HepG2 (cell line): ENCODE measurements at regions not wholly inside any gene's neighbourhood (a gene's known extent, or its start where the extent isn't known, plus 50 kb on each side); places are given as distances from the start of the nearest gene placed in this dataset.
A peak's percentile ranks its signal among the peaks of the same experiment; 100 is the strongest.

Experiments used
- ATAC-seq: fragments of 200-7000 bp; cut with Tn5 transposase; 3 replicates; pipeline ENCODE4 v1.9.1; 2020; ENCODE audit warnings: mild to moderate bottlenecking, moderate library complexity
- BruUV-seq: library from RNA; stranded (reverse); fragments of 400-500 nt; replicated peaks from 2 replicates; lab custom pipeline; 2021; lab: Mats Ljungman, UMichigan
- CTCF ChIA-PET: fragments of 300-600 bp; formaldehyde crosslinking; extraction: SDS; loops from one replicate; lab custom pipeline; 2021; ENCODE audit warnings: low total read pairs, inconsistent platforms, low intra/inter-chr PET ratio; lab: Yijun Ruan, JAX
- POLR2A ChIA-PET: fragments of 350-600 bp; sonication (Branson Sonifier 250); formaldehyde crosslinking; loops from one replicate; lab custom pipeline; 2020; ENCODE audit warnings: antibody characterized with exemption, inconsistent platforms; lab: Yijun Ruan, JAX
- DNase-seq: peaks from one replicate; pipeline ENCODE4 v3.0.0-alpha.2; 2015; ENCODE audit warnings: low spot score
- FAIRE-seq: peaks from 3 replicates; lab custom pipeline; 2011; peaks lifted over from hg19 to GRCh38; lab: Jason Lieb, UNC
- H2AFZ ChIP-seq: one replicate; pipeline ENCODE4 v1.6.1; 2011; ENCODE audit warnings: low read length, inconsistent platforms
- H3K27ac ChIP-seq: fragments of 300-600 bp; 3 replicates; pipeline ENCODE4 v1.8.0; 2011; ENCODE audit warnings: mixed run types, mild to moderate bottlenecking, mixed read lengths, low read length, inconsistent platforms; ENCODE audit not compliant: insufficient read depth; ENCODE audit errors: extremely low read length
- H3K27me3 ChIP-seq, 2 experiments: fragments of 200-600 bp in 1 of 2; 2 replicates in 1 of 2; 3 replicates in 1 of 2; pipeline versions ENCODE4 v1.6.0 to v1.8.0; 2011; ENCODE audit warnings: low read length in 2 of 2, mild to moderate bottlenecking in 2 of 2, moderate library complexity in 2 of 2, inconsistent platforms in 1 of 2; ENCODE audit not compliant: insufficient read depth in 2 of 2, control insufficient read depth in 1 of 2
- H3K36me3 ChIP-seq, 2 experiments: fragments of 200-600 bp in 1 of 2; replicated peaks in 1 of 2; 2 replicates in 1 of 2; 3 replicates in 1 of 2; pipeline versions ENCODE4 v1.5.1 to v1.8.0; 2011; ENCODE audit warnings: low read length in 2 of 2, inconsistent platforms in 1 of 2; ENCODE audit not compliant: insufficient read depth in 2 of 2, control insufficient read depth in 1 of 2
- H3K4me1 ChIP-seq: 2 replicates; pipeline ENCODE4 v1.5.1; 2012; ENCODE audit warnings: low read length, inconsistent platforms; ENCODE audit not compliant: insufficient read depth
- H3K4me2 ChIP-seq: 2 replicates; pipeline ENCODE4 v1.6.0; 2011; ENCODE audit warnings: low read depth, low read length, inconsistent platforms
- H3K4me3 ChIP-seq, 3 experiments: fragments of 200-600 bp in 1 of 3; sonication (generic), shearing (Covaris generic) in 1 of 3; replicated peaks in 1 of 3; 2 replicates each; pipeline ENCODE4 v1.5.1; 2011 to 2016; ENCODE audit warnings: low read length in 3 of 3, inconsistent platforms in 2 of 3, low read depth in 2 of 3, mild to moderate bottlenecking in 2 of 3, control low read depth in 1 of 3, mixed read lengths in 1 of 3; ENCODE audit not compliant: insufficient read depth in 1 of 3
- H3K79me2 ChIP-seq: one replicate; pipeline ENCODE4 v1.6.1; 2011; ENCODE audit warnings: low read length, inconsistent platforms; ENCODE audit not compliant: insufficient read depth
- H3K9ac ChIP-seq: 2 replicates; pipeline ENCODE4 v1.6.0; 2011; ENCODE audit warnings: mild to moderate bottlenecking, low read depth, low read length, inconsistent platforms; ENCODE audit not compliant: insufficient read depth
- H3K9me3 ChIP-seq: 2 replicates; pipeline ENCODE4 v1.5.1; 2012; ENCODE audit warnings: mild to moderate bottlenecking, low read length
- H4K20me1 ChIP-seq: 2 replicates; pipeline ENCODE4 v1.6.0; 2011; ENCODE audit warnings: inconsistent platforms, mild to moderate bottlenecking, low read length, moderate library complexity; ENCODE audit not compliant: insufficient read depth
- ARNT2 ChIP-seq: sonication (generic); formaldehyde crosslinking; IDR thresholded peaks from 2 replicates; pipeline ENCODE4 v1.8.0; 2022; ENCODE audit warnings: mild to moderate bottlenecking, low read depth, missing genetic modification reagents, moderate library complexity
- ATF7 ChIP-seq, 2 experiments: fragments of 450-650 bp in 1 of 2; sonication (generic) in 1 of 2; formaldehyde crosslinking in 1 of 2; IDR thresholded peaks; 2 replicates each; pipeline versions ENCODE4 v1.4.0 to v1.6.1; 2016 to 2020; ENCODE audit warnings: antibody characterized with exemption in 1 of 2, mild to moderate bottlenecking in 1 of 2, missing genetic modification reagents in 1 of 2
- CEBPB ChIP-seq: IDR thresholded peaks from 2 replicates; pipeline ENCODE4 v1.6.1; 2011; ENCODE audit warnings: low read depth, low read length, improper control_type of control experiment, borderline replicate concordance
- CSRNP2 ChIP-seq: sonication (generic); formaldehyde crosslinking; conservative IDR thresholded peaks from 2 replicates; pipeline ENCODE4 v1.8.0; 2022; ENCODE audit warnings: low read depth, missing genetic modification reagents
- RBAK ChIP-seq: sonication (generic); formaldehyde crosslinking; IDR thresholded peaks from 2 replicates; pipeline ENCODE4 v1.5.1; 2020; ENCODE audit warnings: mild to moderate bottlenecking, missing genetic modification reagents
- ZNF264 ChIP-seq: sonication (generic); formaldehyde crosslinking; IDR thresholded peaks from 2 replicates; pipeline ENCODE4 v1.4.0; 2020; ENCODE audit warnings: missing genetic modification reagents
- ZNF674 ChIP-seq: sonication (generic); formaldehyde crosslinking; IDR thresholded peaks from 2 replicates; pipeline ENCODE4 v1.5.0; 2020; ENCODE audit warnings: low read depth, mild to moderate bottlenecking, missing genetic modification reagents
- WGBS: methylation state at CpG from one replicate; pipeline ENCODE4 v1.1.6; 2017; ENCODE audit warnings: low lambda C conversion rate; 5-methylcytosine and 5-hydroxymethylcytosine counted together
- in situ Hi-C: cut with HindIII; loops from 2 replicates; pipeline ENCODE4 v1.10.0; 2017; ENCODE audit warnings: low pct_unique_long_range_greater_than_20kb; ENCODE audit not compliant: extremely low pct_ligation_motif_present
- intact Hi-C: fragments of 100-400 bp; cut with micrococcal nuclease; formaldehyde crosslinking; loops from one replicate; pipeline ENCODE4 v1.10.0; 2022; ENCODE audit not compliant: unreplicated experiment
- TF ChIP-seq, protein P1 (sequence below): sonication (generic); formaldehyde crosslinking; IDR thresholded peaks from 2 replicates; pipeline ENCODE4 v1.5.1; 2020; ENCODE audit warnings: mild to moderate bottlenecking, missing genetic modification reagents, borderline replicate concordance

- Histone ChIP-seq H3K4me3 (no peak overlapping the region), H3K27me3 (no peaks in the 10 kb centered on the region), H3K4me2 (no peak overlapping the region), H3K9me3 (peaks cover 21% of the 10 kb centered on the region), H3K36me3 (no peaks in the 10 kb centered on the region), H4K20me1 (no peaks in the 10 kb centered on the region), H2AFZ (no peak overlapping the region), H3K27ac (no peak overlapping the region), H3K9ac (no peak overlapping the region), H3K79me2 (no peaks in the 10 kb centered on the region), H3K4me1 (no peaks in the 10 kb centered on the region)
- no peak for FAIRE-seq
- CTCF ChIA-PET, result no interaction called here
- no peak for ATAC-seq
- 12% methylated on average over 4 of the region's 4 CpGs for WGBS
- BruUV-seq, result no TSS peak
- TF ChIP-seq RBAK (no peak), ZNF264 (CRISPR knock-in tag) (no peak), CEBPB (peak; percentile 26; the same call in 1 of the 2 replicates), CSRNP2 (CRISPR knock-in tag) (no peak), ARNT2 (no peak), ZNF674 (CRISPR knock-in tag) (no peak), ATF7 (IDR thresholded peaks at IDR 0.05) (peak; percentile 76), ATF7 (CRISPR knock-in tag; IDR thresholded peaks at IDR 0.05) (no peak)
- TF ChIP-seq, protein P1, sequence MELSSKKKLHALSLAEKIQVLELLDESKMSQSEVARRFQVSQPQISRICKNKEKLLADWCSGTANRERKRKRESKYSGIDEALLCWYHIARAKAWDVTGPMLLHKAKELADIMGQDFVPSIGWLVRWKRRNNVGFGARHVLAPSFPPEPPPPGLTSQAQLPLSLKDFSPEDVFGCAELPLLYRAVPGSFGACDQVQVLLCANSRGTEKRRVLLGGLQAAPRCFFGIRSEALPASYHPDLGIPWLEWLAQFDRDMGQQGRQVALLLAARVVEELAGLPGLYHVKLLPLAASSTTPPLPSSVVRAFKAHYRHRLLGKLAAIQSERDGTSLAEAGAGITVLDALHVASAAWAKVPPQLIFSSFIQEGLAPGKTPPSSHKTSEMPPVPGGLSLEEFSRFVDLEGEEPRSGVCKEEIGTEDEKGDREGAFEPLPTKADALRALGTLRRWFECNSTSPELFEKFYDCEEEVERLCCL (CRISPR knock-in tag), result no peak
- DNase-seq, result no peak
- POLR2A ChIA-PET, result no interaction called here
- intact Hi-C loops (no loop called here), in situ Hi-C loops (no loop called here)
Observed at GRCh38 chr10:1882728-1883127, 145.4 kb upstream of the ADARB2 start.
